ENCODE measurements at regions not wholly inside any gene's neighbourhood (a gene's known extent, or its start where the extent isn't known, plus 50 kb on each side); places are given as distances from the start of the nearest gene placed in this dataset.
"Not testable (repeated sequence)": the region's sequence is repeated elsewhere in the genome, so short reads cannot be mapped to it uniquely, and the experiment has no call there.

- CTCF ChIA-PET, result no interaction called here
- peaks cover 20% of the 10 kb centered on the region for H3K9me3 ChIP-seq (ENCODE audit: low read depth, low read length, poor library complexity, severe bottlenecking)
Measured at GRCh38 chr3:95567346-95567745, 1247.0 kb upstream of the EPHA6 start.

DNA sequence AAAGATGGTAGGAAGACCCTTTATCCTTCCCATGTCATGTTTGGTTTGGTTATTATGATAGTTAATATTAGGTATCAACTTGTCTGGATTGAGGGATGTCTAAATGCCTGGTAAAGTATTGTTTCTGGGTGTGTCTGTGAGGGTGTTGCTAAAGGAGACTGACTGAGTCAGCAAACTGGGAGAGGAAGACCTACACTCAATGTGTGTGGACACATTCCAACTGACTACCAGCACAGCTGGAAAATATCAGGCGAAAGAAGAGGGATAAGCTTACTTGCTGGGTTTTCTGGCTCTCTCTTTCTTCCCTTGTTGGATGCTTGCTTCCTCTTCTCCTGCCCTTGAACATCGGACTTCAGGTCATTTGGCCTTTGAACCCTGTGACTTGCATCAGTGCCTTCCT lies 1227.6 kb upstream of the EPHA6 start:
- Histone ChIP-seq H3K4me3 (ENCODE audit: low read depth, low read length, poor library complexity, severe bottlenecking) (no peak overlapping the region), H3K4me1 (ENCODE audit: insufficient read depth, low read length, poor library complexity, severe bottlenecking) (no peaks in the 10 kb centered on the region), H3K27ac (ENCODE audit: low read depth, low read length, poor library complexity, severe bottlenecking) (no peak overlapping the region), H3K36me3 (ENCODE audit: insufficient read depth, low read length, poor library complexity, severe bottlenecking) (no peaks in the 10 kb centered on the region), H3K9me3 (ENCODE audit: low read depth, low read length, poor library complexity, severe bottlenecking) (peaks cover 9% of the 10 kb centered on the region), H3K27me3 (replicated peaks; ENCODE audit: insufficient read depth, low read depth, low read length, poor library complexity) (no peaks in the 10 kb centered on the region)
- ChIA-PET POLR2A (ENCODE audit: low non-redundant PET) (no interaction called here), CTCF (no interaction called here)
- BruUV-seq (replicated peaks), result no TSS peak
- intact Hi-C loops (cut with micrococcal nuclease; ENCODE audit: unreplicated experiment), result no loop called here
- TF ChIP-seq CTCF (conservative IDR thresholded peaks at IDR 0.05; ENCODE audit: low read depth, low read length) (no peak), EZH2 (IDR thresholded peaks at IDR 0.05; ENCODE audit: borderline replicate concordance, low read depth, low read length, poor library complexity, severe bottlenecking) (no peak)
- no peak for DNase-seq (ENCODE audit: low spot score)

More at GRCh38 chr3:95567346-95567745, 1247.0 kb upstream of the EPHA6 start:
- H3K27me3 ChIP-seq (replicated peaks; ENCODE audit: insufficient read depth, low read depth, low read length, poor library complexity), result no peaks in the 10 kb centered on the region
- no peak overlapping the region for H3K27ac ChIP-seq (ENCODE audit: low read depth, low read length, poor library complexity, severe bottlenecking)
- TF ChIP-seq CTCF (conservative IDR thresholded peaks at IDR 0.05; ENCODE audit: low read depth, low read length), result no peak
- TF ChIP-seq EZH2 (IDR thresholded peaks at IDR 0.05; ENCODE audit: borderline replicate concordance, low read depth, low read length, poor library complexity, severe bottlenecking), result no peak
- no peaks in the 10 kb centered on the region for H3K36me3 ChIP-seq (ENCODE audit: insufficient read depth, low read length, poor library complexity, severe bottlenecking)
- BruUV-seq (replicated peaks), result no TSS peak
- no peak overlapping the region for H3K4me3 ChIP-seq (ENCODE audit: low read depth, low read length, poor library complexity, severe bottlenecking)
- no peaks in the 10 kb centered on the region for H3K4me1 ChIP-seq (ENCODE audit: insufficient read depth, low read length, poor library complexity, severe bottlenecking)
- intact Hi-C loops (cut with micrococcal nuclease; ENCODE audit: unreplicated experiment), result no loop called here
- DNase-seq (ENCODE audit: low spot score), result no peak
- POLR2A ChIA-PET (ENCODE audit: low non-redundant PET), result no interaction called here

- DNase-seq (ENCODE audit: low spot score); intact Hi-C loops (cut with micrococcal nuclease; ENCODE audit: unreplicated experiment); CTCF ChIA-PET; H3K4me1 ChIP-seq (ENCODE audit: insufficient read depth, low read length, poor library complexity, severe bottlenecking); BruUV-seq (replicated peaks); H3K27ac ChIP-seq (ENCODE audit: low read depth, low read length, poor library complexity, severe bottlenecking); H3K27me3 ChIP-seq (replicated peaks; ENCODE audit: insufficient read depth, low read depth, low read length, poor library complexity); H3K4me3 ChIP-seq (ENCODE audit: low read depth, low read length, poor library complexity, severe bottlenecking); H3K36me3 ChIP-seq (ENCODE audit: insufficient read depth, low read length, poor library complexity, severe bottlenecking); POLR2A ChIA-PET (ENCODE audit: low non-redundant PET); H3K9me3 ChIP-seq (ENCODE audit: low read depth, low read length, poor library complexity, severe bottlenecking): not testable (repeated sequence)
Measured at GRCh38 chr3:95587641-95588040, 1226.8 kb upstream of the EPHA6 start.

- H3K9me3 ChIP-seq (ENCODE audit: low read depth, low read length, poor library complexity, severe bottlenecking), result no peaks in the 10 kb centered on the region
- no TSS peak for BruUV-seq (replicated peaks)
- TF ChIP-seq CTCF (conservative IDR thresholded peaks at IDR 0.05; ENCODE audit: low read depth, low read length) (no peak), EZH2 (IDR thresholded peaks at IDR 0.05; ENCODE audit: borderline replicate concordance, low read depth, low read length, poor library complexity, severe bottlenecking) (no peak)
- DNase-seq (ENCODE audit: low spot score), result no peak
- intact Hi-C loops (cut with micrococcal nuclease; ENCODE audit: unreplicated experiment), result no loop called here
- H3K27me3 ChIP-seq (replicated peaks; ENCODE audit: insufficient read depth, low read depth, low read length, poor library complexity), result no peaks in the 10 kb centered on the region
- no peak overlapping the region for H3K27ac ChIP-seq (ENCODE audit: low read depth, low read length, poor library complexity, severe bottlenecking)
- ChIA-PET POLR2A (ENCODE audit: low non-redundant PET) (no interaction called here), CTCF (no interaction called here)
- no peak overlapping the region for H3K4me3 ChIP-seq (ENCODE audit: low read depth, low read length, poor library complexity, severe bottlenecking)
- no peaks in the 10 kb centered on the region for H3K4me1 ChIP-seq (ENCODE audit: insufficient read depth, low read length, poor library complexity, severe bottlenecking)
- no peaks in the 10 kb centered on the region for H3K36me3 ChIP-seq (ENCODE audit: insufficient read depth, low read length, poor library complexity, severe bottlenecking)
Measured at GRCh38 chr3:95588473-95588872, 1225.9 kb upstream of the EPHA6 start.

Measured in A673 (cell line).